WTC11 (cell line): ENCODE measurements at regions not wholly inside any gene's neighbourhood (a gene's known extent, or its start where the extent isn't known, plus 50 kb on each side); places are given as distances from the start of the nearest gene placed in this dataset.
"Not testable (repeated sequence)": the region's sequence is repeated elsewhere in the genome, so short reads cannot be mapped to it uniquely, and the experiment has no call there.

Source experiments
- ATAC-seq: fragments of 200-7000 bp; cut with Tn5 transposase; 2 replicates; pipeline ENCODE4 v1.10.0; 2021; ENCODE audit warnings: mild to moderate bottlenecking, moderate library complexity
- CTCF ChIA-PET: fragments of 300-600 bp; sonication (Branson Sonifier 250); formaldehyde crosslinking; loops from one replicate; lab custom pipeline; 2021; ENCODE audit warnings: antibody characterized with exemption; lab: Charles Lee
- POLR2A ChIA-PET: fragments of 350-600 bp; sonication (Branson Sonifier 250); formaldehyde crosslinking; loops from one replicate; lab custom pipeline; 2021; ENCODE audit warnings: antibody characterized with exemption; lab: Charles Lee
- DNase-seq: peaks from one replicate; pipeline ENCODE4 v3.0.0; 2021; ENCODE audit warnings: low spot score
- H3K27ac Mint-ChIP-seq: 2 replicates; pipeline ENCODE4 v1.8.0; 2021; ENCODE audit warnings: mixed read lengths
- H3K27me3 Mint-ChIP-seq: 2 replicates; pipeline ENCODE4 v1.8.0; 2021; ENCODE audit warnings: low read depth, mild to moderate bottlenecking, moderate library complexity, mixed read lengths
- H3K36me3 Mint-ChIP-seq: 2 replicates; pipeline ENCODE4 v1.8.0; 2021; ENCODE audit warnings: mixed read lengths
- H3K4me1 Mint-ChIP-seq: 2 replicates; pipeline ENCODE4 v1.8.0; 2022; ENCODE audit warnings: mixed read lengths
- H3K4me3 Mint-ChIP-seq: 2 replicates; pipeline ENCODE4 v1.8.0; 2021; ENCODE audit warnings: mild to moderate bottlenecking, moderate library complexity, mixed read lengths
- H3K9me3 Mint-ChIP-seq: 2 replicates; pipeline ENCODE4 v1.8.0; 2021; ENCODE audit warnings: mixed read lengths
- AR ChIP-seq: fragments of 250-450 bp; sonication (Bioruptor Pico); IDR thresholded peaks from 2 replicates; pipeline ENCODE4 v1.9.0; 2021; ENCODE audit warnings: mild to moderate bottlenecking
- ATF1 ChIP-seq: sonication (generic); formaldehyde crosslinking; IDR thresholded peaks from 2 replicates; pipeline ENCODE4 v1.8.1; 2023; ENCODE audit warnings: mild to moderate bottlenecking, moderate library complexity, missing genetic modification reagents
- CBFB ChIP-seq: sonication (generic); formaldehyde crosslinking; IDR thresholded peaks from 2 replicates; pipeline ENCODE4 v1.8.1; 2022; ENCODE audit warnings: mild to moderate bottlenecking, low read depth, missing genetic modification reagents
- CREB1 ChIP-seq: sonication (generic); formaldehyde crosslinking; IDR thresholded peaks from 2 replicates; pipeline ENCODE4 v1.8.0; 2023; ENCODE audit warnings: mild to moderate bottlenecking, missing genetic modification reagents
- E2F1 ChIP-seq: sonication (generic); formaldehyde crosslinking; IDR thresholded peaks from 2 replicates; pipeline ENCODE4 v1.8.0; 2022; ENCODE audit warnings: mild to moderate bottlenecking, missing genetic modification reagents
- ETV6 ChIP-seq: sonication (generic); formaldehyde crosslinking; IDR thresholded peaks from 2 replicates; pipeline ENCODE4 v1.8.1; 2022; ENCODE audit warnings: mild to moderate bottlenecking, missing genetic modification reagents
- KAT7 ChIP-seq: sonication (generic); formaldehyde crosslinking; IDR thresholded peaks from 2 replicates; pipeline ENCODE4 v1.8.1; 2023; ENCODE audit warnings: missing genetic modification reagents, mild to moderate bottlenecking, borderline replicate concordance
- MYBL2 ChIP-seq: sonication (generic); formaldehyde crosslinking; IDR thresholded peaks from 2 replicates; pipeline ENCODE4 v1.8.1; 2023; ENCODE audit warnings: mild to moderate bottlenecking, moderate library complexity, missing genetic modification reagents
- NFE2L1 ChIP-seq: sonication (generic); formaldehyde crosslinking; IDR thresholded peaks from 2 replicates; pipeline ENCODE4 v1.8.1; 2023; ENCODE audit warnings: missing genetic modification reagents
- NR2C2 ChIP-seq: sonication (generic); formaldehyde crosslinking; IDR thresholded peaks from 2 replicates; pipeline ENCODE4 v1.8.0; 2022; ENCODE audit warnings: mild to moderate bottlenecking, missing genetic modification reagents
- NR3C1 ChIP-seq: sonication (generic); formaldehyde crosslinking; conservative IDR thresholded peaks from 2 replicates; pipeline ENCODE4 v1.8.1; 2023; ENCODE audit warnings: low read depth, mild to moderate bottlenecking, missing genetic modification reagents
- PRDM15 ChIP-seq: sonication (generic); formaldehyde crosslinking; IDR thresholded peaks from 2 replicates; pipeline ENCODE4 v1.8.0; 2022; ENCODE audit warnings: missing genetic modification reagents
- TEAD1 ChIP-seq: sonication (generic); formaldehyde crosslinking; IDR thresholded peaks from 2 replicates; pipeline ENCODE4 v1.8.0; 2022; ENCODE audit warnings: mild to moderate bottlenecking, missing genetic modification reagents
- ZNF138 ChIP-seq: sonication (generic); formaldehyde crosslinking; conservative IDR thresholded peaks from 2 replicates; pipeline ENCODE4 v1.8.1; 2022; ENCODE audit warnings: mild to moderate bottlenecking, moderate library complexity, missing genetic modification reagents
- ZNF396 ChIP-seq: fragments of 250-450 bp; sonication (Bioruptor Pico); IDR thresholded peaks from 2 replicates; pipeline ENCODE4 v1.8.0; 2021; ENCODE audit warnings: mild to moderate bottlenecking, moderate library complexity, borderline replicate concordance
- ZNF416 ChIP-seq: fragments of 250-450 bp; sonication (Bioruptor Pico); IDR thresholded peaks from 2 replicates; pipeline ENCODE4 v1.9.0; 2021; ENCODE audit warnings: mild to moderate bottlenecking, inconsistent platforms
- ZNF425 ChIP-seq: fragments of 250-450 bp; sonication (Bioruptor Pico); conservative IDR thresholded peaks from 2 replicates; pipeline ENCODE4 v1.9.0; 2021; ENCODE audit warnings: mild to moderate bottlenecking

GRCh38 chr16:58882292-58882691 is 148.2 kb upstream of the GOT2 start:
- ChIA-PET POLR2A (no interaction called here), CTCF (no interaction called here)
- Mint-ChIP-seq H3K27ac (no peak overlapping the region), H3K9me3 (peaks cover 37% of the 10 kb centered on the region), H3K4me1 (no peaks in the 10 kb centered on the region), H3K27me3 (peaks cover 2% of the 10 kb centered on the region; the same call in 1 of the 2 replicates), H3K4me3 (no peak overlapping the region), H3K36me3 (peaks cover 33% of the 10 kb centered on the region)
- no peak for DNase-seq
- no peak for ATAC-seq
- TF ChIP-seq CREB1 (CRISPR knock-in tag) (no peak), NFE2L1 (CRISPR knock-in tag) (no peak), NR3C1 (no peak), CBFB (CRISPR knock-in tag) (no peak), ETV6 (CRISPR knock-in tag) (no peak), KAT7 (CRISPR knock-in tag) (no peak), ZNF138 (CRISPR knock-in tag) (no peak), NR2C2 (CRISPR knock-in tag) (no peak), E2F1 (CRISPR knock-in tag) (no peak), ATF1 (CRISPR knock-in tag) (no peak), ZNF416 (CRISPR knock-in tag) (no peak)

GRCh38 chr16:58878641-58879040 is 144.5 kb upstream of the GOT2 start:
- H3K27me3 Mint-ChIP-seq, DNase-seq, H3K4me3 Mint-ChIP-seq, ATAC-seq, POLR2A ChIA-PET, H3K4me1 Mint-ChIP-seq, H3K27ac Mint-ChIP-seq, CTCF ChIA-PET: not testable (repeated sequence)
- Mint-ChIP-seq H3K36me3 (peaks cover 51% of the 10 kb centered on the region), H3K9me3 (peaks cover 61% of the 10 kb centered on the region)

- H3K4me3 Mint-ChIP-seq = no peak overlapping the region
- ChIA-PET CTCF (no interaction called here), POLR2A (interaction anchor here (0.6 kb wide), 1 partner anchor 1859 kb away, joined by 3 read pairs; no protein-coding TSS in a partner anchor)
- H3K9me3 Mint-ChIP-seq = peaks cover 4% of the 10 kb centered on the region; the same call in 1 of the 2 replicates
- peaks cover 59% of the 10 kb centered on the region for H3K4me1 Mint-ChIP-seq
- DNase-seq (no peak), ATAC-seq (peak; percentile 6; the same call in 1 of the 2 replicates)
- TF ChIP-seq ZNF396 (no peak), PRDM15 (CRISPR knock-in tag) (no peak), ZNF425 (CRISPR knock-in tag) (no peak), MYBL2 (no peak), AR (CRISPR knock-in tag) (no peak), TEAD1 (CRISPR knock-in tag) (peak; percentile 80)
- peak overlapping the region; percentile 58 for H3K27ac Mint-ChIP-seq
- H3K27me3 Mint-ChIP-seq = no peaks in the 10 kb centered on the region; the same call in 1 of the 2 replicates
- H3K36me3 Mint-ChIP-seq = no peaks in the 10 kb centered on the region
Observed at GRCh38 chr16:58866935-58867334, 132.8 kb upstream of the GOT2 start.
